ENCODE measurements at regions not wholly inside any gene's neighbourhood (a gene's known extent, or its start where the extent isn't known, plus 50 kb on each side); places are given as distances from the start of the nearest gene placed in this dataset.

DNA sequence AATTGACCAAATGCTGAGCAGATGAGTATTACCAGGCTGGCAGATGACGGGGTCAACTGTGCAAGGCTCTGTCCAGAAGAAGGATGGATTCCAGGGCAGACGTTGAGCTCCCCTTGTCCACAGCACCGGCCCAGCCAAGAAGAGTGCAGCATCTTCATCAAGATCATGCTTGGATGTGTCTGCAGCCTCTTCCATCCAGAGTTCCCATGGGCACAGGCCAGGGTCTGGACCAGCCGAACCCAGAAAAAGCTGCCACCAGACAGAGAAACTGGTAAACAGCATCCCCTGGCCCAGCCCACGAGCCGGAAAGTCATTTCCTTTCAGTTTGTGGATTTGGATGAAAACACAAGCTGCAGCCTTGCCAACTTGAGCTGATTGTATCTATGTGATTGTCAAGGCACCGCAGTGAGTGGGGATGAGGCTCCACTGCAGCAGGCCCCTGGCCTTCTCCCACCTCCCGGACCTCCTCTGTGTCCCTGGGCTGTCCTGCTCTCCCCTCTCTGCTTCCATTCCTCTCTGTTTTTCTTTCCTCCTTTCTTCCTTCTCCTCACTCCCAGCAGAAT is 321.8 kb downstream of the TCERG1L start:
- TF ChIP-seq, protein P1, sequence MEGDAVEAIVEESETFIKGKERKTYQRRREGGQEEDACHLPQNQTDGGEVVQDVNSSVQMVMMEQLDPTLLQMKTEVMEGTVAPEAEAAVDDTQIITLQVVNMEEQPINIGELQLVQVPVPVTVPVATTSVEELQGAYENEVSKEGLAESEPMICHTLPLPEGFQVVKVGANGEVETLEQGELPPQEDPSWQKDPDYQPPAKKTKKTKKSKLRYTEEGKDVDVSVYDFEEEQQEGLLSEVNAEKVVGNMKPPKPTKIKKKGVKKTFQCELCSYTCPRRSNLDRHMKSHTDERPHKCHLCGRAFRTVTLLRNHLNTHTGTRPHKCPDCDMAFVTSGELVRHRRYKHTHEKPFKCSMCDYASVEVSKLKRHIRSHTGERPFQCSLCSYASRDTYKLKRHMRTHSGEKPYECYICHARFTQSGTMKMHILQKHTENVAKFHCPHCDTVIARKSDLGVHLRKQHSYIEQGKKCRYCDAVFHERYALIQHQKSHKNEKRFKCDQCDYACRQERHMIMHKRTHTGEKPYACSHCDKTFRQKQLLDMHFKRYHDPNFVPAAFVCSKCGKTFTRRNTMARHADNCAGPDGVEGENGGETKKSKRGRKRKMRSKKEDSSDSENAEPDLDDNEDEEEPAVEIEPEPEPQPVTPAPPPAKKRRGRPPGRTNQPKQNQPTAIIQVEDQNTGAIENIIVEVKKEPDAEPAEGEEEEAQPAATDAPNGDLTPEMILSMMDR (IDR thresholded peaks at IDR 0.05; ENCODE audit: extremely low read depth, insufficient read depth, missing control alignments) = no peak
- no peak for DNase-seq (ENCODE audit: low spot score)
- in situ Hi-C loops (cut with MboI; ENCODE audit: low pct_unique_long_range_greater_than_20kb, low sequenced_read_pairs, unreplicated experiment) = no loop called here

DNA sequence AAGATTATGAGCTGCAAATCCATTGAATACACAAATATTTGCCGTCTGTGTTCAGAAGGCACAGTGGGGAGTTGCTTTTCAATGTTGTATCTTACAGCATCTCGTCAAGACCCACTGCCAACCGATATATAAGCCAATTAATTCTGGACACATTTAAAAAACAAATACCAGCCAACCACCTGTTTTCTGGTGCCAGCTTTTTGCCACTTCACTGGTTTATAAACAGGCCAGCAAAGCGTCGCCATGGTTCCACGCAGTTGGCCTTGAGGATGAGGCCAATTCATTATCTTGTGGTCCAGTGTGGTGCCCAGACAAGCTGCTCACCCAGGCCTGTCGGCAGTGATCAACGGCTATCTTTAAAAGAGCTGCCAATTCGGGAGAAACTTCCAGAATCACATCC is 321.0 kb downstream of the TCERG1L start:
- TF ChIP-seq, protein P1 (IDR thresholded peaks at IDR 0.05; ENCODE audit: extremely low read depth, insufficient read depth, missing control alignments) = no peak
- in situ Hi-C loops (cut with MboI; ENCODE audit: low pct_unique_long_range_greater_than_20kb, low sequenced_read_pairs, unreplicated experiment) = no loop called here
- DNase-seq (ENCODE audit: low spot score) = no peak

DNA sequence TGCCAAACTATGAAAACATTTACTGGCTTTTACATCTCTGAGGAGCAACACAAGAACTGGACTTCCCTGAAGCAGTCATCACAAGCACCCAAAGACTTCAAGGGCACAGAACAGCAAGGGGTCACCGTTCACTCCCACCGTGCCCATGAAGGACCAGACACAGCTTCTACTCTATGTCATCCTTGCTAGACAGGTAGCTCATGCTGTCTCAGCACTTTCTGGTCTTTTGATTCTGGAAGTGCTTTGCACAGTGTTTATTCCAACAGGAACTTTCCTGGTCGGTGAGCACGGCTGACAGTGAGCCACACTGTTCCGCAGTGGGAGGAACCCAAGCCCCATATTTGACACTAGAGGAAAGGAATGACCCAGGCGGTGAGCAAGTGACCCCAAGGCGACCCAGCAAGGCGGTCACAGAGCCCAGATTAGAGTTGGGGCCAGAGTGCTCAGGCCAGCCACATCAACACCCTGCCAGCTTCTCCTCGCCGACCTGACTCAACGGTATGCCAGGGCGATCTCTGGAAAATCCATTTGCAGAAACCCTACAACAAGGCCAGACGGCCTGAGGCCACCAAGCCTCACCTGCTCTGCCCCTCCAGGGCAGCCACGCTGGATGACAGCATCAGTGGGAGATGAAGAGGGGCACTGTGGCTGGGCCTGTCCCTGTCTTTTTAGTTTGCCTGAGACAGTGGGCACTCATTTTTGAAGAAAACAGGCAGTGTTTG is 318.6 kb downstream of the TCERG1L start:
- in situ Hi-C loops (cut with MboI; ENCODE audit: low pct_unique_long_range_greater_than_20kb, low sequenced_read_pairs, unreplicated experiment) = no loop called here
- DNase-seq (ENCODE audit: low spot score) = no peak
- TF ChIP-seq, protein P1 (IDR thresholded peaks at IDR 0.05; ENCODE audit: extremely low read depth, insufficient read depth, missing control alignments) = no peak

DNA sequence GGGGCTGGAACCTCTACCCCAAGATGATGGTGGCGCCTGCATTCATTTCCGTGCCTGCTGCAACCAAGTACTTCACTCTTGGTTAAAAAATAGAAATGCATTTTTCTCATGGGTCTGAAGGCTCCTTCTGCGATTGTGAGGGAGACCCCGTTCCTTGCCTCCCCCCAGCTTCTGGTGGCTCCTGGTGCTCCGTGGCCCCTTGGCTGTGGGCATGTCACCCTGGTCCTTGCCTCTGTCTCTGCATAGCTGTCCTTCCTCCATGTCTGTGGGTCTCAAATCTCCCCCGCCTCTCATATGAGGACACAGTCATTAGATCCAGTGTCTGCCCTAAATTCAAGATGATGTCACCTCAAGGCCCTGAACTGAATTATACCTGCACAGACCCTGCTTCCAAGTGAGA is 317.9 kb downstream of the TCERG1L start:
- DNase-seq (ENCODE audit: low spot score) = no peak
- TF ChIP-seq, protein P1 (IDR thresholded peaks at IDR 0.05; ENCODE audit: extremely low read depth, insufficient read depth, missing control alignments) = no peak
- in situ Hi-C loops (cut with MboI; ENCODE audit: low pct_unique_long_range_greater_than_20kb, low sequenced_read_pairs, unreplicated experiment) = no loop called here

DNA sequence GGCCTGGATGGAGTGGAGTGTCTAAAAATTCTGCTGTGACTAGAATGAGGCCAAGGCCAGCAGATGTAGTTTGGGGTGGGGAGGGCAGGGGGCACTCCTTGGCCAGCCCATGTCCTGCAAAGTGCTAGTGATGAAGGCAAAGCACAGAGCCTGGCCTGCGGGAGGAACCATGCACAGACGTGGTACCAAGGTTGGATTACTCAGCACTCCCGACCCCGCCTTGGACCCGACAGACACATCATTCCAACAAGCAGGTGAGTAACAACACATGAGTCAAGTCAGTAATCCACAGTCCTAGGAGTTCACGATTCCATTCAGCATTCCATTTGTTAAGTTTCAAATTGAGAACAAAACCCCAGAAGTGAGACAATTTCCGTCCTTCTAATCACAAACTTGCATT is 317.3 kb downstream of the TCERG1L start:
- TF ChIP-seq, protein P1 (IDR thresholded peaks at IDR 0.05; ENCODE audit: extremely low read depth, insufficient read depth, missing control alignments) = no peak
- DNase-seq (ENCODE audit: low spot score) = no peak
- in situ Hi-C loops (cut with MboI; ENCODE audit: low pct_unique_long_range_greater_than_20kb, low sequenced_read_pairs, unreplicated experiment) = no loop called here

DNA sequence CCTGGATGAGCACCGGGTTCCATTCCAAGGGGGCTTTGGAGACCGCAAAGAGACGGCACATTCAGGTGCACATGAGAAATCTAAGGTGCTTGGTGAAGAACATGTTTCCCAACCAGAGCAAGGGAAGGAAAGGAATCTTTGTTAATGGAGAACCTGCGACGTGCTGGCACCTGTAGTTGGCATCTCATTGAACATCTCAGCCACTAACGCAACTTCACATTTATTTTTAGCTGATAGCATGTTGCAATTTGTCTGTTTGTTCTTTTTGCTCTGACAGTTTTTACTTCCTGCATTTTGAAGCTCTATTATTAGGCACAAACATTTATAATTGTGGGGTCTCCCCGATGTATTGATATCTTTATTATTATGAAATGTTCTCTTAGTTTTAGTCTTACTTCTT is 316.7 kb downstream of the TCERG1L start:
- no peak for DNase-seq (ENCODE audit: low spot score)
- TF ChIP-seq, protein P1 (IDR thresholded peaks at IDR 0.05; ENCODE audit: extremely low read depth, insufficient read depth, missing control alignments) = no peak
- in situ Hi-C loops (cut with MboI; ENCODE audit: low pct_unique_long_range_greater_than_20kb, low sequenced_read_pairs, unreplicated experiment) = no loop called here
